ENCODE measurements at regions not wholly inside any gene's neighbourhood (a gene's known extent, or its start where the extent isn't known, plus 50 kb on each side); places are given as distances from the start of the nearest gene placed in this dataset.
"Not testable (repeated sequence)": the region's sequence is repeated elsewhere in the genome, so short reads cannot be mapped to it uniquely, and the experiment has no call there.

- no peak for DNase-seq (ENCODE audit: low read depth, low spot score)
These were observed 905.3 kb downstream of the TYW1 start for GRCh38 chr7:67901808-67902480.

DNA sequence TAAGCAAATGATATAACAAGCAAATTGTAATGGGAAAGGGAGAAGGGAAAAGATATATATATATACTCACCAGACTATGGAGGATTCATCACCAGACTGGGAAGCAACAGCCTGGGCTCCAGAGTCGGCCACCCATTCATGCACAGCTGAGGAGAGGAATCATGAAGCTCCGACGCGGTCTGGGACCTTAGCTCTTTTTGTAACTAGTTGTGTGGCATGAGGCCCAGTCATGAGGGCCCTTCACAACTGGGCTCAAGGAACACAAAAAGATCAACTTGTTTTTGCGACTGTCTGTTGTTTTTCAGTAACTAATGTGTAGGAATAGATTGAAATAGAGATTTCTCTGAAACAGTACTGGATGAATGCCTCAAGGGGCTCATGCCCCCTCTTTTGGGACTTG lies 911.2 kb downstream of the TYW1 start:
- DNase-seq (ENCODE audit: low read depth, low spot score), result no peak

GRCh38 chr7:67912437-67912836 lies 915.8 kb downstream of the TYW1 start:
- no peak for DNase-seq (ENCODE audit: low read depth, low spot score)

DNA sequence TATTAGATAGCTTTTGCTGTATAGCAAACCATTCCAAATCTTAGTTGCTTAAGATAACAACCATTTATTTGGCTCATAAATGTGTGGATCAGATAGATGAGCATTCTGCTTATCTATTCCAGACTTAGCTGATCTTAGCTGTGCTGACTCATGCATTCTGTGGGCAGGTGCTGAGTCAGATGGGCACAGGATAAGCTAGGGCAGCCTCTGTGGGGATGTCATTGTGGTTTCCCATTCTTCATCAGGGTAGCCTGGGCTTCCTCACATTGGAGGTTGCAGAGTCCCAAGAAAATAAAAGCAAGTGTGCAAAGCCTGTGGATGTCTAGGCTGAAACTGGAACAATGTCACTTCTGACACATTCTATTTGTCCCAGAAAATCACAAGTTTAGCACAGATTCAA lies 917.0 kb downstream of the TYW1 start:
- no peak for DNase-seq (ENCODE audit: low read depth, low spot score)

GRCh38 chr7:67916111-67916510 lies 919.5 kb downstream of the TYW1 start:
- DNase-seq (ENCODE audit: low read depth, low spot score), result not testable (repeated sequence)

- no peak for DNase-seq (ENCODE audit: low read depth, low spot score)
These were observed 920.2 kb downstream of the TYW1 start for GRCh38 chr7:67916571-67917436.

DNA sequence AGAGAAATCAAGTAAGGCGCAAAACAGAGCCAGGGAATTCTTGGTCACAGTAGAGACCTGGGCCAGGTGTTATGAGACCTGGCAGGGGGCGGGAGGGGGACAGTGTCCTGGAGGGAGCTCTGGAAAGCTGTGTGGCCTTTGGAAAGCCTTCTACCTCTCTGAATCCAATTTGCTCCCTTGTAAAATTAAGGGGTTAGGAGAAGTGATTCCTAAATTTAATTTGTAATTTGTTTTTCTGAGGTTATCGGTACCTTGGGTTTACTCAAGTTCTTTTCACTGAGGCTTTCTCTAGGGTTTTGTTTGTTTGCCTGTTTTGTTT lies 920.8 kb downstream of the TYW1 start:
- no peak for DNase-seq (ENCODE audit: low read depth, low spot score)

- no peak for DNase-seq (ENCODE audit: low read depth, low spot score)
These were observed 921.5 kb downstream of the TYW1 start for GRCh38 chr7:67918158-67918557.

DNA sequence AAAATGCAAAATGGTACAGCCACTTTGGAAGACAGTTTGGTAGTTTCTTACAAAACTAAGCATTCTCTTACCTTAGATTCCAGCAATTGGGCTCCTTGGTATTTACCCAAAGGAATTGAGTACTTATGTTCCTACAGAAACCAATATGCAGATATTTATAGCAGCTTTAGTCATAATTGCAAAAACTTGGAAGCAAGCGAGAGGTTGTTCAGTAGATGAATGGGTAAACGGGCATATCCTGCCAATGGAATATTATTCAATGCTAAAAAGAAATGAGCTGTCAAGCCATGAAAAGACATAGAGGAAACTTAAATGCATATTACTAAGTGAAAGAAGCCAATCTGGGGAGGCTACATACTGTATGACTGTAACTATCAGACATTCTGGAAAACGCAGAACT lies 926.7 kb downstream of the TYW1 start:
- DNase-seq (ENCODE audit: low read depth, low spot score), result no peak

- no peak for DNase-seq (ENCODE audit: low read depth, low spot score)
These were observed 931.5 kb downstream of the TYW1 start for GRCh38 chr7:67928141-67928540.

DNA sequence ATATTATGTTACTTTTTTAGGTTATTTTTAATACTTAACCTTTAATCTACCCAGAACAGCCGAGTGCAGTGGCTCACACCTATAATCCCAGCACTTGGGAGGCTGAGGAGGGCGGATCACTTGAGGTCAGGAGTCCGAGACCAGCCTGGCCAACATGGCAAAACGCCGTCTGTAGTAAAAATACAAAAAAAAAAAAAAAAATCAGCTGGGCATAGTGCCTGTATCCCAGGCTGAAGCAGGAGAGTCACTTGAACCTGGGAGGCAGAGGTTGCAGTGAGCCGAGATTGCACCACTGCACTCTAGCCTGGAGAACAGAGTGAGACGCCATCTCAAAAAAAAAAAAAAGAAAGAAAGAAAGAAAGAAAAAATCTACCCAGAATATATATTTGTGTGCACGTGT lies 939.8 kb downstream of the TYW1 start:
- DNase-seq (ENCODE audit: low read depth, low spot score), result not testable (repeated sequence)

DNA sequence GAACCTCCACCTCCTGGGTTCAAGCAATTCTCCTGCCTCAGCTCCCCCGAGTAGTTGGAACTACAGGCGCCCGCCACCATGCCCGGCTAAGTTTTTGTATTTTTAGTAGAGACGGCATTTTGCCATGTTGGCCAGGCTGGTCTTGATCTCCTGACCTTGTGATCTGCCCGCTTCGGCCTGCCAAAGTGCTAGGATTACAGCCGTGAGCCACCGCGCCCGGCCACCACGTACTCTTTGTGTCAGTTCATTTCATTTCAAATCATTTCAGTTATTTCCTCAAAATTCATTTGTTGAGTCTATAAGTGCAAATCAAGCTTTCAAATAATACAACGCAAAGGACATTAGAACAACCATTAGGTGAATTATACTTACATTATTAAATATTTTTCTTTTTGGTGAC lies 943.8 kb downstream of the TYW1 start:
- no peak for DNase-seq (ENCODE audit: low read depth, low spot score)

- DNase-seq (ENCODE audit: low read depth, low spot score), result no peak
These were observed 950.6 kb downstream of the TYW1 start for GRCh38 chr7:67947191-67947590.

GRCh38 chr7:67947646-67948045 lies 951.0 kb downstream of the TYW1 start:
- no peak for DNase-seq (ENCODE audit: low read depth, low spot score)

DNA sequence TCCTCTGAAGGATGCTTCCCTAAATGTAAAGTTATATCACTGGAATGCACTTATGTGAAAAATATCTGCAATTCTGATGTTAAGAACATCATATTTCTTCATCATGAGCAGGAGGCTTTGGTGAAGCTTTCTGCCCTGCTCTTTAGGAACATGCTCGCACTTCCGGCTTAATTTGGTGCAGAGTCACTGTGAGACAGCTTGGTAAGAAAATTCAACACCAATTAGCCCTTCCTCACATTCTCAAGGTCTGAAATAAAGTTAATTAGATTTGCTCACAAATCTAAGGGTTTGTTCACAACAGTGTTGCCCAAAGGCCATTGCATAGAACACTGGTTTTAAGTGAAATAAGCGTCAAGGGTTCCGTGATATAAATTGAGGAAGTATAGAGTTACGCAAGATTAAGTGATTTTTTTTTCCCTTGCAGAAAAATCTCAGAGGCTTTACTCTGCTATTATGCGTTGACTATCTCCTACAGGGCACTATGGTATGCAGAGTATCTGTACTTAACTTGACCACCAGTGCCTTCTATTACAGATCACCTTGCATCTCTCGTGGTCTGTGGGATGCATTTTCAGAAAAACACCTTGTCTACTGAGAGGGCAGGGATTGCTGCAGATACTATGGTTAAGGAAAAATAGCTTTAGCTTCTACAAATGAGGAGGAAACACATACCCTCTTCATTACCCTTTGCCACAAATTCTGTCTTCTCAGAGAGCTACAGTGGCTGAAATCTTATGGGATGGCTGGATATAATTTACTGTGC lies 953.9 kb downstream of the TYW1 start:
- no peak for DNase-seq (ENCODE audit: low read depth, low spot score)

DNA sequence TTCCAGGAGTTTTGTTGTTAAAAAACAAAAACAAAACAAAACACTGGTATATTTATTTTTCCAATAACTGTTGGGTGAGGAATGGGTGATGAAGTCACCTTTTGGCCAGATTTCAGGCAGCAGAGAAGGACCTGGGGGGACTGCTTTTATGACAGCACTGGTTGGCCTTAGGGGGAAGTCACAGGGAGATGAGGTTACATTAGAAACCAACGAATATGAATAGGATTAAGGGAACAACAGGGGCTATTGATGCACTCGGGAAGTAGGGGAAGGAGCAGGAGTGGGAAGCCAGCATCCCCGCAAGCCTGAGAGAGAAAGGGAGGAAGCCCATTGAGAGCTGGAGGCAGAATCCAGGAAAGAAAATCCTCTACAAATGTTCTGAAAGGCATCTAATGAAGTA lies 958.4 kb downstream of the TYW1 start:
- DNase-seq (ENCODE audit: low read depth, low spot score), result no peak

GRCh38 chr7:67962863-67963262 lies 966.2 kb downstream of the TYW1 start:
- DNase-seq (ENCODE audit: low read depth, low spot score), result no peak

GRCh38 chr7:67976490-67976889 lies 979.9 kb downstream of the TYW1 start:
- DNase-seq (ENCODE audit: low read depth, low spot score), result no peak

- no peak for DNase-seq (ENCODE audit: low read depth, low spot score)
These were observed 986.9 kb downstream of the TYW1 start for GRCh38 chr7:67983486-67983885.

- no peak for DNase-seq (ENCODE audit: low read depth, low spot score)
These were observed 987.7 kb downstream of the TYW1 start for GRCh38 chr7:67984326-67984725.

- DNase-seq (ENCODE audit: low read depth, low spot score), result no peak
These were observed 992.5 kb downstream of the TYW1 start for GRCh38 chr7:67989142-67989541.

- no peak for DNase-seq (ENCODE audit: low read depth, low spot score)
These were observed 993.4 kb downstream of the TYW1 start for GRCh38 chr7:67990003-67990402.

- no peak for DNase-seq (ENCODE audit: low read depth, low spot score)
These were observed 994.1 kb downstream of the TYW1 start for GRCh38 chr7:67990716-67991115.

All from activated naive CD8-positive, alpha-beta T cell treated with anti-CD3 and anti-CD28 coated beads, Interleukin-2, amount 50 U/mL, for 16 hours (primary cell).